GM12878 (cell line): ENCODE measurements at regions not wholly inside any gene's neighbourhood (a gene's known extent, or its start where the extent isn't known, plus 50 kb on each side); places are given as distances from the start of the nearest gene placed in this dataset.

Experiments
- ATAC-seq: fragments of 200-7000 bp; cut with Tn5 transposase; 3 replicates; pipeline ENCODE4 v1.9.1; 2020; ENCODE audit warnings: mild to moderate bottlenecking, moderate library complexity
- BruUV-seq: library from RNA; stranded (reverse); fragments of 400-500 nt; replicated peaks from 2 replicates; lab custom pipeline; 2021; lab: Mats Ljungman, UMichigan
- CTCF ChIA-PET: fragments of 300-600 bp; sonication (Branson Sonifier 250); formaldehyde crosslinking; extraction: SDS; loops from one replicate; lab custom pipeline; 2021; ENCODE audit warnings: inconsistent platforms; lab: Yijun Ruan, JAX
- POLR2A ChIA-PET: fragments of 350-600 bp; formaldehyde crosslinking; extraction: SDS; loops from one replicate; lab custom pipeline; 2021; ENCODE audit warnings: inconsistent platforms; lab: Charles Lee
- RAD21 ChIA-PET: fragments of 300-600 bp; sonication (Branson Sonifier 250); formaldehyde crosslinking; loops from one replicate; lab custom pipeline; 2023; ENCODE audit warnings: antibody characterized with exemption; ENCODE audit not compliant: unreplicated experiment; lab: Charles Lee
- SMC1A ChIA-PET: fragments of 300-600 bp; sonication (Branson Sonifier 250); formaldehyde crosslinking; loops from one replicate; lab custom pipeline; 2023; ENCODE audit not compliant: unreplicated experiment, uncharacterized antibody; lab: Charles Lee
- DNase-seq: peaks from one replicate; pipeline ENCODE4 v3.0.0-alpha.2; 2011; ENCODE audit warnings: low read depth, low spot score
- FAIRE-seq: peaks from 3 replicates; lab custom pipeline; 2011; peaks lifted over from hg19 to GRCh38; lab: Jason Lieb, UNC
- H2AFZ ChIP-seq: 2 replicates; pipeline ENCODE4 v1.6.0; 2011; ENCODE audit warnings: low read depth, low read length, control low read depth; ENCODE audit not compliant: control insufficient read depth
- H3K27ac ChIP-seq: 2 replicates; pipeline ENCODE4 v1.5.1; 2011; ENCODE audit warnings: control low read depth; ENCODE audit not compliant: control insufficient read depth, insufficient read depth
- H3K27me3 ChIP-seq, 2 experiments: replicated peaks in 1 of 2; 2 replicates each; pipeline versions ENCODE4 v1.6.0 to v1.6.1; 2011; ENCODE audit warnings: low read length in 1 of 2; ENCODE audit not compliant: control insufficient read depth in 2 of 2, insufficient read depth in 2 of 2
- H3K36me3 ChIP-seq, 2 experiments: 2 replicates each; pipeline ENCODE4 v1.5.1; 2011; ENCODE audit warnings: low read length in 1 of 2; ENCODE audit not compliant: control insufficient read depth in 2 of 2, insufficient read depth in 2 of 2
- H3K4me1 ChIP-seq: 2 replicates; pipeline ENCODE4 v1.6.1; 2011; ENCODE audit warnings: mild to moderate bottlenecking, low read length, moderate library complexity, mixed read lengths; ENCODE audit not compliant: control insufficient read depth, insufficient read depth
- H3K4me2 ChIP-seq: 2 replicates; pipeline ENCODE4 v1.6.0; 2011; ENCODE audit warnings: control low read depth; ENCODE audit not compliant: control insufficient read depth, insufficient read depth
- H3K4me3 ChIP-seq: fragments of 200-600 bp; sonication (generic); 2 replicates; pipeline ENCODE4 v1.5.1; 2016
- H3K79me2 ChIP-seq: 2 replicates; pipeline ENCODE4 v1.6.0; 2011; ENCODE audit warnings: low read length; ENCODE audit not compliant: control insufficient read depth, insufficient read depth
- H3K9ac ChIP-seq: 2 replicates; pipeline ENCODE4 v1.8.0; 2011; ENCODE audit warnings: low read length, control low read depth, mixed read lengths; ENCODE audit not compliant: control insufficient read depth, insufficient read depth
- H3K9me3 ChIP-seq: replicated peaks from 3 replicates; pipeline ENCODE4 v1.5.1; 2011; ENCODE audit warnings: mild to moderate bottlenecking, low read length; ENCODE audit not compliant: control insufficient read depth, insufficient read depth
- H4K20me1 ChIP-seq: 2 replicates; pipeline ENCODE4 v1.6.0; 2011; ENCODE audit not compliant: control insufficient read depth, insufficient read depth
- ATF2 ChIP-seq: IDR thresholded peaks from 2 replicates; pipeline ENCODE4 v1.6.1; 2012; ENCODE audit warnings: low read length, inconsistent platforms
- BMI1 ChIP-seq: fragments of 450-650 bp; IDR thresholded peaks from 2 replicates; pipeline ENCODE4 v1.6.1; 2016; ENCODE audit warnings: mild to moderate bottlenecking, moderate library complexity, borderline replicate concordance
- CBFB ChIP-seq: IDR thresholded peaks from 2 replicates; pipeline ENCODE4 v1.6.1; 2016; ENCODE audit warnings: antibody characterized with exemption, low read depth
- CREB1 ChIP-seq: IDR thresholded peaks from 2 replicates; pipeline ENCODE4 v1.6.1; 2012; ENCODE audit warnings: low read depth, mild to moderate bottlenecking, inconsistent platforms
- IRF4 ChIP-seq: IDR thresholded peaks from 2 replicates; pipeline ENCODE4 v1.6.1; 2011; ENCODE audit warnings: low read depth, low read length
- MTA2 ChIP-seq: fragments of 450-650 bp; IDR thresholded peaks from 2 replicates; pipeline ENCODE4 v1.6.1; 2016; ENCODE audit warnings: low read depth, mild to moderate bottlenecking, moderate library complexity
- MTA3 ChIP-seq: IDR thresholded peaks from 2 replicates; pipeline ENCODE4 v1.6.1; 2012; ENCODE audit warnings: low read length, inconsistent platforms, borderline replicate concordance
- MYB ChIP-seq: fragments of 150-350 bp; IDR thresholded peaks from 2 replicates; pipeline ENCODE4 v1.6.1; 2014; ENCODE audit warnings: mild to moderate bottlenecking, low read depth, low read length, borderline replicate concordance
- POU2F2 ChIP-seq: IDR thresholded peaks from 3 replicates; pipeline ENCODE4 v1.6.1; 2011; ENCODE audit warnings: low read depth, mild to moderate bottlenecking, low read length, borderline replicate concordance
- RFX5 ChIP-seq: IDR thresholded peaks from 2 replicates; pipeline ENCODE4 v1.6.1; 2011; ENCODE audit warnings: low read depth, low read length, improper control_type of control experiment
- SPI1 ChIP-seq: IDR thresholded peaks from 2 replicates; pipeline ENCODE4 v1.6.1; 2011; ENCODE audit warnings: low read depth, mild to moderate bottlenecking, low read length, moderate library complexity, borderline replicate concordance; ENCODE audit not compliant: insufficient read depth
- STAT1 ChIP-seq: fragments of 450-650 bp; conservative IDR thresholded peaks from 2 replicates; pipeline ENCODE4 v1.6.1; 2014; ENCODE audit warnings: antibody characterized with exemption, mild to moderate bottlenecking
- YBX1 ChIP-seq: fragments of 450-650 bp; IDR thresholded peaks from 2 replicates; pipeline ENCODE4 v1.6.1; 2016; ENCODE audit warnings: antibody characterized with exemption
- YY1 ChIP-seq: IDR thresholded peaks from 2 replicates; pipeline ENCODE4 v1.6.1; 2011; ENCODE audit warnings: low read depth, mild to moderate bottlenecking, low read length
- ZNF622 ChIP-seq: fragments of 450-650 bp; IDR thresholded peaks from 2 replicates; pipeline ENCODE4 v1.6.1; 2017; ENCODE audit warnings: mild to moderate bottlenecking, inconsistent platforms
- WGBS: methylation state at CpG from one replicate; pipeline ENCODE4 v1.1.6; 2016; ENCODE audit warnings: low lambda C conversion rate; ENCODE audit not compliant: insufficient replicate concordance, insufficient coverage; ENCODE audit errors: missing lambda C conversion rate; 5-methylcytosine and 5-hydroxymethylcytosine counted together
- in situ Hi-C: fragments of 300-500 bp; cut with MboI; formaldehyde crosslinking; loops from 9 replicates; pipeline ENCODE4 v1.14.3; 2018; ENCODE audit warnings: mixed read lengths
- intact Hi-C: fragments of 100-400 bp; cut with micrococcal nuclease; formaldehyde crosslinking; loops from one replicate; pipeline ENCODE4 v1.14.2; 2022; ENCODE audit not compliant: unreplicated experiment
- TF ChIP-seq, protein P1 (sequence below): fragments of 450-650 bp; IDR thresholded peaks from 2 replicates; pipeline ENCODE4 v1.6.1; 2017; ENCODE audit warnings: antibody characterized with exemption, mild to moderate bottlenecking, moderate library complexity
- TF ChIP-seq, protein P2 (sequence below): fragments of 450-650 bp; IDR thresholded peaks from 2 replicates; pipeline ENCODE4 v1.6.1; 2016; ENCODE audit warnings: mild to moderate bottlenecking, moderate library complexity, borderline replicate concordance

DNA sequence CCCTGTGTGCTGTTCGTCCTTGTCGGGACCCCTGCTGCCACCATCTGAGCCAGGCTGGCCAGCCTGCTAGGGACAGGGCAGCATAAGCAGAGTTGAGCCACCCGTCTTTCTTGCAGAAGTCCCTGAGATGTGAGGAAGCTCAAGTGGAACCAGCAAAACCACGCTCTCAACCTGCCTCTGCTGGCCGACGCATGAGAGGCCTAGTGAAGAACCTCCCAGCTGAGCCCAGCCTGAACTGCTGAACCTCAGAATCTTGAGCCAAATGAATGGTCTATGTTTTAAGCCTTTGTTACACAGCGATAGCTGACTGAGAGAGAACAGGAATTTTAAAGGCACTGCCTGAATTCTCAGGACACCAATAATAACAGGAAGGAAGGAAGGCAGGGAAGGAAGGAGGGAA lies 98.9 kb upstream of the ADRA2C start (continued):
- TF ChIP-seq, protein P1, sequence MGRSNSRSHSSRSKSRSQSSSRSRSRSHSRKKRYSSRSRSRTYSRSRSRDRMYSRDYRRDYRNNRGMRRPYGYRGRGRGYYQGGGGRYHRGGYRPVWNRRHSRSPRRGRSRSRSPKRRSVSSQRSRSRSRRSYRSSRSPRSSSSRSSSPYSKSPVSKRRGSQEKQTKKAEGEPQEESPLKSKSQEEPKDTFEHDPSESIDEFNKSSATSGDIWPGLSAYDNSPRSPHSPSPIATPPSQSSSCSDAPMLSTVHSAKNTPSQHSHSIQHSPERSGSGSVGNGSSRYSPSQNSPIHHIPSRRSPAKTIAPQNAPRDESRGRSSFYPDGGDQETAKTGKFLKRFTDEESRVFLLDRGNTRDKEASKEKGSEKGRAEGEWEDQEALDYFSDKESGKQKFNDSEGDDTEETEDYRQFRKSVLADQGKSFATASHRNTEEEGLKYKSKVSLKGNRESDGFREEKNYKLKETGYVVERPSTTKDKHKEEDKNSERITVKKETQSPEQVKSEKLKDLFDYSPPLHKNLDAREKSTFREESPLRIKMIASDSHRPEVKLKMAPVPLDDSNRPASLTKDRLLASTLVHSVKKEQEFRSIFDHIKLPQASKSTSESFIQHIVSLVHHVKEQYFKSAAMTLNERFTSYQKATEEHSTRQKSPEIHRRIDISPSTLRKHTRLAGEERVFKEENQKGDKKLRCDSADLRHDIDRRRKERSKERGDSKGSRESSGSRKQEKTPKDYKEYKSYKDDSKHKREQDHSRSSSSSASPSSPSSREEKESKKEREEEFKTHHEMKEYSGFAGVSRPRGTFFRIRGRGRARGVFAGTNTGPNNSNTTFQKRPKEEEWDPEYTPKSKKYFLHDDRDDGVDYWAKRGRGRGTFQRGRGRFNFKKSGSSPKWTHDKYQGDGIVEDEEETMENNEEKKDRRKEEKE: no peak
- TF ChIP-seq, all 136 proteins: peak for 0

- H4K20me1 ChIP-seq: no peaks in the 10 kb centered on the region
- H3K4me3 ChIP-seq: no peak overlapping the region
- DNase-seq (no peak), FAIRE-seq (no peak), ATAC-seq (no peak)
- SMC1A ChIA-PET: no interaction called here
- BruUV-seq: no TSS peak
- in situ Hi-C loops (no loop called here), intact Hi-C loops (no loop called here)
- peaks cover 0 to 1% of the 10 kb centered on the region in 2 experiments; a peak in 1 of 4 replicates for H3K27me3 ChIP-seq
- no peak overlapping the region for H3K4me2 ChIP-seq
- H3K79me2 ChIP-seq: no peaks in the 10 kb centered on the region
- CTCF ChIA-PET: no interaction called here
- no peak overlapping the region for H3K9ac ChIP-seq
- RAD21 ChIA-PET: no interaction called here
- no peaks in the 10 kb centered on the region; the same call in 2 of the 3 replicates for H3K9me3 ChIP-seq
- 4% methylated on average over 6 of the region's 6 CpGs for WGBS
- no peak overlapping the region for H3K27ac ChIP-seq
- POLR2A ChIA-PET: no interaction called here
- H2AFZ ChIP-seq: no peak overlapping the region
- no peaks in the 10 kb centered on the region for H3K36me3 ChIP-seq
- H3K4me1 ChIP-seq: no peaks in the 10 kb centered on the region
- TF ChIP-seq BMI1: no peak
- no peak for TF ChIP-seq ATF2
- TF ChIP-seq, protein P2, sequence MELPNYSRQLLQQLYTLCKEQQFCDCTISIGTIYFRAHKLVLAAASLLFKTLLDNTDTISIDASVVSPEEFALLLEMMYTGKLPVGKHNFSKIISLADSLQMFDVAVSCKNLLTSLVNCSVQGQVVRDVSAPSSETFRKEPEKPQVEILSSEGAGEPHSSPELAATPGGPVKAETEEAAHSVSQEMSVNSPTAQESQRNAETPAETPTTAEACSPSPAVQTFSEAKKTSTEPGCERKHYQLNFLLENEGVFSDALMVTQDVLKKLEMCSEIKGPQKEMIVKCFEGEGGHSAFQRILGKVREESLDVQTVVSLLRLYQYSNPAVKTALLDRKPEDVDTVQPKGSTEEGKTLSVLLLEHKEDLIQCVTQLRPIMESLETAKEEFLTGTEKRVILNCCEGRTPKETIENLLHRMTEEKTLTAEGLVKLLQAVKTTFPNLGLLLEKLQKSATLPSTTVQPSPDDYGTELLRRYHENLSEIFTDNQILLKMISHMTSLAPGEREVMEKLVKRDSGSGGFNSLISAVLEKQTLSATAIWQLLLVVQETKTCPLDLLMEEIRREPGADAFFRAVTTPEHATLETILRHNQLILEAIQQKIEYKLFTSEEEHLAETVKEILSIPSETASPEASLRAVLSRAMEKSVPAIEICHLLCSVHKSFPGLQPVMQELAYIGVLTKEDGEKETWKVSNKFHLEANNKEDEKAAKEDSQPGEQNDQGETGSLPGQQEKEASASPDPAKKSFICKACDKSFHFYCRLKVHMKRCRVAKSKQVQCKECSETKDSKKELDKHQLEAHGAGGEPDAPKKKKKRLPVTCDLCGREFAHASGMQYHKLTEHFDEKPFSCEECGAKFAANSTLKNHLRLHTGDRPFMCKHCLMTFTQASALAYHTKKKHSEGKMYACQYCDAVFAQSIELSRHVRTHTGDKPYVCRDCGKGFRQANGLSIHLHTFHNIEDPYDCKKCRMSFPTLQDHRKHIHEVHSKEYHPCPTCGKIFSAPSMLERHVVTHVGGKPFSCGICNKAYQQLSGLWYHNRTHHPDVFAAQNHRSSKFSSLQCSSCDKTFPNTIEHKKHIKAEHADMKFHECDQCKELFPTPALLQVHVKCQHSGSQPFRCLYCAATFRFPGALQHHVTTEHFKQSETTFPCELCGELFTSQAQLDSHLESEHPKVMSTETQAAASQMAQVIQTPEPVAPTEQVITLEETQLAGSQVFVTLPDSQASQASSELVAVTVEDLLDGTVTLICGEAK: peak; percentile 94
- TF ChIP-seq CBFB: no peak
- no peak for TF ChIP-seq STAT1
- no peak for TF ChIP-seq CREB1
- no peak for TF ChIP-seq MTA3
- peak; percentile 49; the same call in 1 of the 2 replicates for TF ChIP-seq IRF4
- TF ChIP-seq POU2F2: 0 out of 3 replicates have a peak, but pooled peaks have one; percentile 23
- TF ChIP-seq RFX5: no peak
- no peak for TF ChIP-seq YBX1
- TF ChIP-seq ZNF622: no peak
- TF ChIP-seq YY1: 0 out of 2 replicates have a peak, but pooled peaks have one; percentile 26
- peak; percentile 84 for TF ChIP-seq SPI1
- no peak for TF ChIP-seq MTA2
- TF ChIP-seq MYB: no peak
Observed at GRCh38 chr4:3666263-3666662, 99.9 kb upstream of the ADRA2C start.
